ENCODE measurements at regions not wholly inside any gene's neighbourhood (a gene's known extent, or its start where the extent isn't known, plus 50 kb on each side); places are given as distances from the start of the nearest gene placed in this dataset.

DNA sequence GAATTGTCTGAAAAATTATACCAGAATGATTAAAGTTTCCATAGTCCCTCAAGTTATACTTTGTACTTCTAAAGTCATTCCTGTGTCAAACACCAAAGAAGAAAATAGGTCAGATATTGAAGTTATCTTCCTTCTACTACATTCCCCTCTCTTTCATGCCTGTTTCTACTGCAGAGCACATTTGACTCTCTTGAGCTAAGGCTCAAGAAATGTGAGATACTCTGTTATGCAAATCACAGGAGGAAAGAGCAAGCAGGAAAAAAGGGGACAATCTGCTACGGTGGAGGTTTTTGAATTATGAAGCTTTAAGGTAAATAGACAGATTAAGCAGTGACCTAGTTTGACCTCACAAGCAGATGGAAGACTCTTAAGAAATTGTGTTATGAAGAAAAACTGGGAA, 198.9 kb upstream of the LDB2 start:
- H3K9ac ChIP-seq = no peak overlapping the region
- H3K4me2 ChIP-seq (ENCODE audit: low read length) = no peak overlapping the region
- H2AFZ ChIP-seq = no peak overlapping the region
- H3K79me2 ChIP-seq = no peaks in the 10 kb centered on the region
- H3K27me3 ChIP-seq (ENCODE audit: control insufficient read depth, insufficient read depth, low read length) = no peaks in the 10 kb centered on the region
- H3K36me3 ChIP-seq (ENCODE audit: control insufficient read depth, insufficient read depth, low read length) = no peaks in the 10 kb centered on the region
- no peak overlapping the region for H3K4me3 ChIP-seq (ENCODE audit: low read depth, low read length)
- TF ChIP-seq CTCF (IDR thresholded peaks at IDR 0.05) = no peak
- H3K27ac ChIP-seq = no peak overlapping the region
- no peaks in the 10 kb centered on the region for H3K4me1 ChIP-seq
- no peaks in the 10 kb centered on the region for H3K9me3 ChIP-seq (ENCODE audit: control insufficient read depth, low read length)

GRCh38 chr4:17096692-17097091, 198.2 kb upstream of the LDB2 start:
- H3K4me1 ChIP-seq = no peaks in the 10 kb centered on the region
- no peak overlapping the region for H3K9ac ChIP-seq
- no peaks in the 10 kb centered on the region for H3K27me3 ChIP-seq (ENCODE audit: control insufficient read depth, insufficient read depth, low read length)
- no peak for TF ChIP-seq CTCF (IDR thresholded peaks at IDR 0.05)
- H3K4me2 ChIP-seq (ENCODE audit: low read length) = no peak overlapping the region
- no peak overlapping the region for H2AFZ ChIP-seq
- no peaks in the 10 kb centered on the region for H3K9me3 ChIP-seq (ENCODE audit: control insufficient read depth, low read length)
- H3K27ac ChIP-seq = no peak overlapping the region
- H3K36me3 ChIP-seq (ENCODE audit: control insufficient read depth, insufficient read depth, low read length) = no peaks in the 10 kb centered on the region
- H3K79me2 ChIP-seq = no peaks in the 10 kb centered on the region
- H3K4me3 ChIP-seq (ENCODE audit: low read depth, low read length) = no peak overlapping the region

GRCh38 chr4:17095771-17096170, 197.3 kb upstream of the LDB2 start:
- no peaks in the 10 kb centered on the region for H3K27me3 ChIP-seq (ENCODE audit: control insufficient read depth, insufficient read depth, low read length)
- no peaks in the 10 kb centered on the region for H3K4me1 ChIP-seq
- no peaks in the 10 kb centered on the region for H3K36me3 ChIP-seq (ENCODE audit: control insufficient read depth, insufficient read depth, low read length)
- no peak overlapping the region for H2AFZ ChIP-seq
- H3K9me3 ChIP-seq (ENCODE audit: control insufficient read depth, low read length) = no peaks in the 10 kb centered on the region
- no peak overlapping the region for H3K9ac ChIP-seq
- H3K79me2 ChIP-seq = no peaks in the 10 kb centered on the region
- no peak overlapping the region for H3K27ac ChIP-seq
- no peak overlapping the region for H3K4me3 ChIP-seq (ENCODE audit: low read depth, low read length)
- TF ChIP-seq CTCF (IDR thresholded peaks at IDR 0.05) = no peak
- no peak overlapping the region for H3K4me2 ChIP-seq (ENCODE audit: low read length)

DNA sequence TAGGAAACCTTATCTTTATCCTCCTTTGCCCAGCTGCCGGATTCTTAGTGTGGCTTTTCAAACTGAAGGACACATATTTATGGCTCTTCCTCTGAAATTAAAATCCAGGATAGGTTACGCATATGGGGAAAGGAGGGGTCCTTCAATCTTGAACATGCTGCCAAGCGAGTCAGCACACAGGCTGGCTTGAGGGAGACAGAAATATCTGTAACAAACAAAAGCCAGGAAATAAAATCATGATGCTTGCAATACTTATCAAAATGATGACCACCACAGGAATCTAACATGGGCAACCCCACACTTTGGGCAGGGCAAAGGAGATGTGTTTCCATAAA, 196.4 kb upstream of the LDB2 start:
- no peaks in the 10 kb centered on the region for H3K4me1 ChIP-seq
- TF ChIP-seq CTCF (IDR thresholded peaks at IDR 0.05) = no peak
- H2AFZ ChIP-seq = no peak overlapping the region
- H3K79me2 ChIP-seq = no peaks in the 10 kb centered on the region
- no peaks in the 10 kb centered on the region for H3K36me3 ChIP-seq (ENCODE audit: control insufficient read depth, insufficient read depth, low read length)
- no peaks in the 10 kb centered on the region for H3K9me3 ChIP-seq (ENCODE audit: control insufficient read depth, low read length)
- no peaks in the 10 kb centered on the region for H3K27me3 ChIP-seq (ENCODE audit: control insufficient read depth, insufficient read depth, low read length)
- no peak overlapping the region for H3K27ac ChIP-seq
- no peak overlapping the region for H3K9ac ChIP-seq
- H3K4me2 ChIP-seq (ENCODE audit: low read length) = no peak overlapping the region
- H3K4me3 ChIP-seq (ENCODE audit: low read depth, low read length) = no peak overlapping the region

- Histone ChIP-seq H3K4me3 (ENCODE audit: low read depth, low read length) (no peak overlapping the region), H3K27ac (no peak overlapping the region), H3K9me3 (ENCODE audit: control insufficient read depth, low read length) (no peaks in the 10 kb centered on the region), H3K27me3 (ENCODE audit: control insufficient read depth, insufficient read depth, low read length) (no peaks in the 10 kb centered on the region), H2AFZ (no peak overlapping the region), H3K4me2 (ENCODE audit: low read length) (no peak overlapping the region), H3K36me3 (ENCODE audit: control insufficient read depth, insufficient read depth, low read length) (no peaks in the 10 kb centered on the region), H3K9ac (no peak overlapping the region), H3K79me2 (no peaks in the 10 kb centered on the region), H3K4me1 (no peaks in the 10 kb centered on the region)
- TF ChIP-seq CTCF (IDR thresholded peaks at IDR 0.05) = no peak
These were observed 195.9 kb upstream of the LDB2 start for GRCh38 chr4:17094159-17094875.
